Lower leg skin (tissue), 3 donors: ENCODE measurements at regions not wholly inside any gene's neighbourhood (a gene's known extent, or its start where the extent isn't known, plus 50 kb on each side); places are given as distances from the start of the nearest gene placed in this dataset.

Source experiments
- CTCF ChIP-seq, 3 donors: fragments of 450-650 bp; IDR thresholded peaks; one replicate each; pipeline ENCODE4 v1.5.1; 2016; ENCODE audit warnings: antibody characterized with exemption in 3 of 3, mild to moderate bottlenecking in 3 of 3, moderate library complexity in 2 of 3
- POLR2A ChIP-seq, 2 donors: fragments of 450-650 bp; IDR thresholded peaks; one replicate each; pipeline ENCODE4 v1.6.1; 2016 to 2017; ENCODE audit warnings: antibody characterized with exemption in 2 of 2, mild to moderate bottlenecking in 1 of 2, moderate library complexity in 1 of 2

- no peak for TF ChIP-seq CTCF (IDR thresholded peaks at IDR 0.05)
- no peak for TF ChIP-seq POLR2A (IDR thresholded peaks at IDR 0.05)
Measured at GRCh38 chr3:159074756-159075701, 273.2 kb downstream of the MFSD1 start.
